A549 (cell line): ENCODE measurements at regions not wholly inside any gene's neighbourhood (a gene's known extent, or its start where the extent isn't known, plus 50 kb on each side); places are given as distances from the start of the nearest gene placed in this dataset.

Experiments used
- ATAC-seq, 2 experiments: fragments of 200-7000 bp in 1 of 2; fragments of >200 bp in 1 of 2; cut with Nextera tagmentation in 1 of 2; cut with Tn5 transposase in 1 of 2; 3 replicates each; pipeline versions ENCODE4 v1.8.0 to v1.9.1; 2018 to 2020; ENCODE audit warnings: mild to moderate bottlenecking in 1 of 2, moderate library complexity in 1 of 2
- CTCF ChIA-PET: fragments of 300-600 bp; sonication (Branson Sonifier 250); formaldehyde crosslinking; extraction: SDS; loops from one replicate; lab custom pipeline; 2021; ENCODE audit warnings: antibody characterized with exemption, inconsistent platforms; lab: Yijun Ruan, JAX
- POLR2A ChIA-PET: fragments of 350-600 bp; formaldehyde crosslinking; extraction: SDS; loops from one replicate; lab custom pipeline; 2021; ENCODE audit warnings: antibody characterized with exemption, inconsistent platforms; lab: Yijun Ruan, JAX
- DNase-seq, 2 experiments: peaks; one replicate each; pipeline versions ENCODE4 v3.0.0 to v3.0.0-alpha.2; 2011 to 2016; ENCODE audit warnings: low read depth in 1 of 2, low spot score in 1 of 2
- FAIRE-seq: peaks from 2 replicates; lab custom pipeline; 2011; peaks lifted over from hg19 to GRCh38; lab: Jason Lieb, UNC
- H3K27ac ChIP-seq, 2 experiments: fragments of >200 bp; sonication (Bioruptor Twin); formaldehyde crosslinking; 3 replicates each; pipeline ENCODE4 v1.5.1; 2016 to 2017
- H3K4me1 ChIP-seq: fragments of >200 bp; sonication (Bioruptor Twin); formaldehyde crosslinking; 3 replicates; pipeline ENCODE4 v1.6.1; 2016
- H3K4me2 ChIP-seq: fragments of >200 bp; sonication (Bioruptor Twin); formaldehyde crosslinking; 3 replicates; pipeline ENCODE4 v1.6.1; 2016
- H3K4me3 ChIP-seq: fragments of >200 bp; sonication (Bioruptor Twin); formaldehyde crosslinking; 3 replicates; pipeline ENCODE4 v1.5.1; 2016
- H3K9me3 ChIP-seq: fragments of >200 bp; sonication (Bioruptor Twin); formaldehyde crosslinking; 3 replicates; pipeline ENCODE4 v1.6.1; 2016
- BHLHE40 ChIP-seq: IDR thresholded peaks from 2 replicates; pipeline ENCODE4 v1.6.1; 2012; ENCODE audit warnings: low read depth, low read length, inconsistent platforms
- CBX2 ChIP-seq: fragments of 200-600 bp; sonication (generic); IDR thresholded peaks from 2 replicates; pipeline ENCODE4 v1.6.1; 2016; ENCODE audit warnings: low read depth, mild to moderate bottlenecking, borderline replicate concordance
- CBX8 ChIP-seq: fragments of 200-600 bp; sonication (generic); IDR thresholded peaks from 2 replicates; pipeline ENCODE4 v1.6.1; 2016
- CHD2 ChIP-seq: fragments of 150-350 bp; IDR thresholded peaks from 2 replicates; pipeline ENCODE4 v1.6.1; 2014; ENCODE audit warnings: low read length; ENCODE audit not compliant: partially characterized antibody
- EHF ChIP-seq: fragments of 250-450 bp; sonication (Bioruptor Pico); IDR thresholded peaks from 2 replicates; pipeline ENCODE4 v1.5.0; 2020; ENCODE audit warnings: mild to moderate bottlenecking
- EHMT2 ChIP-seq: fragments of 200-600 bp; sonication (generic); IDR thresholded peaks from 2 replicates; pipeline ENCODE4 v1.6.1; 2016; ENCODE audit warnings: antibody characterized with exemption, low read depth, mild to moderate bottlenecking, moderate library complexity
- EP300 ChIP-seq, 2 experiments: fragments of >200 bp; sonication (Bioruptor Twin); formaldehyde crosslinking; IDR thresholded peaks; 2 replicates in 1 of 2; 3 replicates in 1 of 2; pipeline ENCODE4 v1.6.1; 2016 to 2017
- FOSB ChIP-seq: fragments of 250-450 bp; sonication (Bioruptor Pico); IDR thresholded peaks from 2 replicates; pipeline ENCODE4 v1.5.0; 2020; ENCODE audit warnings: mild to moderate bottlenecking, moderate library complexity
- FOSL2 ChIP-seq, 2 experiments: fragments of 450-650 bp in 1 of 2; fragments of >200 bp in 1 of 2; sonication (Bioruptor Twin) in 1 of 2; formaldehyde crosslinking; IDR thresholded peaks; 2 replicates each; pipeline versions ENCODE4 v1.5.0 to v1.6.1; 2016 to 2020; ENCODE audit warnings: mild to moderate bottlenecking in 1 of 2, moderate library complexity in 1 of 2
- HDAC2 ChIP-seq: fragments of 200-600 bp; sonication (generic); IDR thresholded peaks from 2 replicates; pipeline ENCODE4 v1.6.1; 2016
- HEYL ChIP-seq: fragments of 250-450 bp; sonication (Bioruptor Pico); IDR thresholded peaks from 2 replicates; pipeline ENCODE4 v1.8.0; 2021; ENCODE audit warnings: mild to moderate bottlenecking, moderate library complexity
- HOXB13 ChIP-seq: fragments of 250-450 bp; sonication (Bioruptor Pico); IDR thresholded peaks from 2 replicates; pipeline ENCODE4 v1.5.0; 2020; ENCODE audit warnings: low read depth, mild to moderate bottlenecking, moderate library complexity
- HOXB5 ChIP-seq: fragments of 250-450 bp; sonication (Bioruptor Pico); IDR thresholded peaks from 2 replicates; pipeline ENCODE4 v1.5.0; 2020; ENCODE audit warnings: mild to moderate bottlenecking, moderate library complexity
- JUN ChIP-seq, 2 experiments: fragments of >200 bp; sonication (Bioruptor Twin); formaldehyde crosslinking; IDR thresholded peaks; 2 replicates in 1 of 2; 3 replicates in 1 of 2; pipeline ENCODE4 v1.6.1; 2016 to 2017
- KDM1A ChIP-seq: fragments of 200-600 bp; sonication (generic); IDR thresholded peaks from 2 replicates; pipeline ENCODE4 v1.6.1; 2016; ENCODE audit warnings: low read depth, mild to moderate bottlenecking
- KDM5A ChIP-seq: fragments of 200-600 bp; sonication (generic); IDR thresholded peaks from 2 replicates; pipeline ENCODE4 v1.6.1; 2016; ENCODE audit warnings: antibody characterized with exemption, mild to moderate bottlenecking
- MAFK ChIP-seq: fragments of 450-650 bp; IDR thresholded peaks from 2 replicates; pipeline ENCODE4 v1.6.1; 2014; ENCODE audit not compliant: partially characterized antibody
- MAZ ChIP-seq: fragments of 150-350 bp; IDR thresholded peaks from 2 replicates; pipeline ENCODE4 v1.6.1; 2014; ENCODE audit warnings: antibody characterized with exemption, low read depth, low read length, borderline replicate concordance
- MYC ChIP-seq: IDR thresholded peaks from 2 replicates; pipeline ENCODE4 v1.6.1; 2012; ENCODE audit warnings: mild to moderate bottlenecking, inconsistent platforms, low read length, improper control_type of control experiment, borderline replicate concordance
- NPAS2 ChIP-seq: fragments of 250-450 bp; sonication (Bioruptor Pico); IDR thresholded peaks from 2 replicates; pipeline ENCODE4 v1.8.0; 2022; ENCODE audit warnings: mild to moderate bottlenecking, moderate library complexity, borderline replicate concordance
- NR3C1 ChIP-seq: fragments of >200 bp; sonication (Bioruptor Twin); formaldehyde crosslinking; IDR thresholded peaks from 3 replicates; pipeline ENCODE4 v1.6.1; 2017
- PHF8 ChIP-seq: fragments of 200-600 bp; sonication (generic); IDR thresholded peaks from 2 replicates; pipeline ENCODE4 v1.6.1; 2016; ENCODE audit warnings: low read depth, mild to moderate bottlenecking, antibody characterized with exemption, moderate library complexity, borderline replicate concordance
- RFX5 ChIP-seq: fragments of 450-650 bp; IDR thresholded peaks from 2 replicates; pipeline ENCODE4 v1.7.1; 2014; ENCODE audit warnings: antibody characterized with exemption, mild to moderate bottlenecking, moderate library complexity
- SMC3 ChIP-seq: fragments of >200 bp; sonication (Bioruptor Twin); formaldehyde crosslinking; IDR thresholded peaks from 3 replicates; pipeline ENCODE4 v1.6.1; 2018; ENCODE audit warnings: inconsistent platforms
- TFCP2L1 ChIP-seq: fragments of 250-450 bp; sonication (Bioruptor Pico); IDR thresholded peaks from 2 replicates; pipeline ENCODE4 v1.5.0; 2021; ENCODE audit warnings: mild to moderate bottlenecking
- TP53 ChIP-seq: fragments of 250-450 bp; sonication (Bioruptor Pico); IDR thresholded peaks from 2 replicates; pipeline ENCODE4 v1.5.0; 2021; ENCODE audit warnings: mild to moderate bottlenecking, moderate library complexity
- ZFP36 ChIP-seq: fragments of 450-650 bp; IDR thresholded peaks from 2 replicates; pipeline ENCODE4 v1.6.1; 2014; ENCODE audit warnings: borderline replicate concordance; ENCODE audit not compliant: partially characterized antibody
- ZNF302 ChIP-seq: fragments of 250-450 bp; sonication (Bioruptor Pico); IDR thresholded peaks from 2 replicates; pipeline ENCODE4 v1.9.0; 2021; ENCODE audit warnings: inconsistent platforms, mild to moderate bottlenecking, moderate library complexity
- WGBS: methylation state at CpG from one replicate; pipeline ENCODE4 v1.1.6; 2017; ENCODE audit errors: missing lambda C conversion rate; 5-methylcytosine and 5-hydroxymethylcytosine counted together
- TF ChIP-seq, protein P1 (sequence below): fragments of 450-650 bp; IDR thresholded peaks from 2 replicates; pipeline ENCODE4 v1.6.1; 2014; ENCODE audit warnings: antibody characterized with exemption
- TF ChIP-seq, protein P2 (sequence below): fragments of >200 bp; sonication (Bioruptor Twin); formaldehyde crosslinking; IDR thresholded peaks from 2 replicates; pipeline ENCODE4 v1.6.1; 2016
- TF ChIP-seq, protein P3 (sequence below): fragments of 250-450 bp; sonication (Bioruptor Pico); IDR thresholded peaks from 2 replicates; pipeline ENCODE4 v1.5.0; 2021; ENCODE audit warnings: mild to moderate bottlenecking, moderate library complexity, borderline replicate concordance

DNA sequence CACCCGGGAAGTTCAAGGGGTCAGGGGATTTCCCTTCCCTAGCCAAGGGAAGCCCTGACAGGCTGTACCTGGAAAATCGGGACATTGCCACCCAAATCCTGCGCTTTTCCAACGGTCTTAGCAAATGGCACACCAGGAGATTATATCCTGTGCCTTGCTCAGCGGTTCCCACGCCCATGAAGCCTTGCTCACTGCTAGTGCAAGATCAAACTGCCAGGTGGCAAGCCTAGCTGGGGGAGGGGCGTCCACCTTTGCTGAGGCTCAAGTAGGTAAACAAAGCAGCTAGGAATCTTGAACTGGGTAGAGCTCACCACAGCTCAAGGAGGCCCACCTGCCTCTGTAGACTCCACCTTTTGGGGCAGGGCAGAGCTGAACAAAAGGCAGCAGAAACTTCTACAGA, 1794.5 kb downstream of the PCDH9 start:
- POLR2A ChIA-PET, result no interaction called here
- no peaks in the 10 kb centered on the region for H3K9me3 ChIP-seq
- H3K4me3 ChIP-seq, result no peak overlapping the region
- H3K27ac ChIP-seq, result no peak overlapping the region
- ATAC-seq (no peak), DNase-seq (no peak), FAIRE-seq (no peak)
- TF ChIP-seq TP53 (CRISPR knock-in tag) (no peak), EHMT2 (no peak), HOXB13 (CRISPR knock-in tag) (no peak), KDM1A (no peak), HOXB5 (CRISPR knock-in tag) (no peak), MAFK (no peak), NPAS2 (CRISPR knock-in tag) (no peak), EP300 (IDR thresholded peaks at IDR 0.05) (no peak), HDAC2 (no peak), ZFP36 (no peak)
- TF ChIP-seq, protein P1, sequence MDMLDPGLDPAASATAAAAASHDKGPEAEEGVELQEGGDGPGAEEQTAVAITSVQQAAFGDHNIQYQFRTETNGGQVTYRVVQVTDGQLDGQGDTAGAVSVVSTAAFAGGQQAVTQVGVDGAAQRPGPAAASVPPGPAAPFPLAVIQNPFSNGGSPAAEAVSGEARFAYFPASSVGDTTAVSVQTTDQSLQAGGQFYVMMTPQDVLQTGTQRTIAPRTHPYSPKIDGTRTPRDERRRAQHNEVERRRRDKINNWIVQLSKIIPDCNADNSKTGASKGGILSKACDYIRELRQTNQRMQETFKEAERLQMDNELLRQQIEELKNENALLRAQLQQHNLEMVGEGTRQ, result no peak
- TF ChIP-seq, protein P2, sequence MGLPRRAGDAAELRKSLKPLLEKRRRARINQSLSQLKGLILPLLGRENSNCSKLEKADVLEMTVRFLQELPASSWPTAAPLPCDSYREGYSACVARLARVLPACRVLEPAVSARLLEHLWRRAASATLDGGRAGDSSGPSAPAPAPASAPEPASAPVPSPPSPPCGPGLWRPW, result no peak
- 36% methylated on average over 5 of the region's 7 CpGs for WGBS
- H3K4me2 ChIP-seq, result no peak overlapping the region
- CTCF ChIA-PET, result no interaction called here
- no peaks in the 10 kb centered on the region for H3K4me1 ChIP-seq

DNA sequence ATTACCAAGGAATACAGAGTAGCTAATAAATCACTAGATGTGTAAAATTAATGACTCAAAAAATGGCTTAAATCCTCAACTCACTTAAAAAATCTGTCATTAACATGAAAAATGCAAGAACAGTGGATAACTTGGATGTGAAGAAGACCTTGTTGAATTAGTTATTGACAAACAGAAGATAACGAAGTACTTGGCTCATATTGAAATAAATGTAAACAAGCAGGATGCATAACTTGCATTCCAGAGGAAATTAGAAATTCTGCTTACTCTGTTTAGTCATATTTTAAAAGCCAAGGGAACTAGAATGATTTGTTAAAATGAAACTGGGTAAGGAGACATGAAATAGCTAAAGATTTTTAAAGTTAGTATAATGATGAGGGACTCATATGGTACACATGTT, 1812.2 kb downstream of the PCDH9 start:
- Histone ChIP-seq H3K4me2 (no peak overlapping the region), H3K9me3 (no peaks in the 10 kb centered on the region), H3K27ac (no peak overlapping the region), H3K4me1 (no peaks in the 10 kb centered on the region), H3K4me3 (no peak overlapping the region)
- DNase-seq, result no peak
- CTCF ChIA-PET, result no interaction called here
- POLR2A ChIA-PET, result no interaction called here
- 15% methylated on average over 1 of the region's 1 CpG for WGBS
- no peak for ATAC-seq
- no peak for FAIRE-seq
- TF ChIP-seq HDAC2, result no peak
- TF ChIP-seq JUN (IDR thresholded peaks at IDR 0.05), result no peak
- TF ChIP-seq CHD2, result no peak
- no peak for TF ChIP-seq SMC3
- TF ChIP-seq FOSB, result no peak
- TF ChIP-seq, protein P2, result no peak
- TF ChIP-seq FOSL2 (IDR thresholded peaks at IDR 0.05), result no peak
- TF ChIP-seq FOSL2 (CRISPR knock-in tag; IDR thresholded peaks at IDR 0.05), result no peak
- TF ChIP-seq MYC, result no peak
- TF ChIP-seq, protein P3, sequence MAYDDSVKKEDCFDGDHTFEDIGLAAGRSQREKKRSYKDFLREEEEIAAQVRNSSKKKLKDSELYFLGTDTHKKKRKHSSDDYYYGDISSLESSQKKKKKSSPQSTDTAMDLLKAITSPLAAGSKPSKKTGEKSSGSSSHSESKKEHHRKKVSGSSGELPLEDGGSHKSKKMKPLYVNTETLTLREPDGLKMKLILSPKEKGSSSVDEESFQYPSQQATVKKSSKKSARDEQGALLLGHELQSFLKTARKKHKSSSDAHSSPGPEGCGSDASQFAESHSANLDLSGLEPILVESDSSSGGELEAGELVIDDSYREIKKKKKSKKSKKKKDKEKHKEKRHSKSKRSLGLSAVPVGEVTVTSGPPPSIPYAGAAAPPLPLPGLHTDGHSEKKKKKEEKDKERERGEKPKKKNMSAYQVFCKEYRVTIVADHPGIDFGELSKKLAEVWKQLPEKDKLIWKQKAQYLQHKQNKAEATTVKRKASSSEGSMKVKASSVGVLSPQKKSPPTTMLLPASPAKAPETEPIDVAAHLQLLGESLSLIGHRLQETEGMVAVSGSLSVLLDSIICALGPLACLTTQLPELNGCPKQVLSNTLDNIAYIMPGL (CRISPR knock-in tag), result no peak
- TF ChIP-seq TFCP2L1, result no peak
- no peak for TF ChIP-seq KDM5A
- no peak for TF ChIP-seq KDM1A
- TF ChIP-seq ZFP36, result no peak
- TF ChIP-seq EHF (CRISPR knock-in tag), result no peak

DNA sequence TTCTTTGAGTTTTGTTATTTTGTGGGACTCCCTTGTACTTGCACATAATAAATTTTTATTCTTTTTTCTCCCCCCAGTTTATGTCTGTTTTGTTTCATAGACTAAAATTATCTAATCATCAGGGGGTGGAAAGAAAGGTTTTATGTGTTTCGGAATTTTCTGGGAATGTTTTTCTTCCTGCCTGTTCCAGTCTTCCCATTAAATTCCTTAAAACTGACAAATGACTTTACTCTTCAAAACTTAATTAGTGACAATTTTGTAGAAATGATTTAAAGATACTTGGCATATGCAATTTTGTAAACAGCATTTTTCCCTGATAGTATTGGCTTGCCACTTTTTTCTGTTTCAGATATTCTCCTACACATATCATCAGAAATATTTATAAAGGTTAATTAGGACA, 1813.4 kb downstream of the PCDH9 start:
- no peak for DNase-seq
- Histone ChIP-seq H3K4me1 (no peaks in the 10 kb centered on the region), H3K9me3 (no peaks in the 10 kb centered on the region), H3K4me2 (no peak overlapping the region), H3K27ac (no peak overlapping the region), H3K4me3 (no peak overlapping the region)
- no peak for TF ChIP-seq FOSB
- no peak for TF ChIP-seq CBX8
- TF ChIP-seq HEYL (CRISPR knock-in tag), result no peak
- TF ChIP-seq MAZ, result no peak
- TF ChIP-seq HDAC2, result no peak
- no peak for TF ChIP-seq NR3C1
- TF ChIP-seq ZNF302 (CRISPR knock-in tag), result no peak
- no peak for TF ChIP-seq BHLHE40
- no peak for TF ChIP-seq HOXB5 (CRISPR knock-in tag)
- TF ChIP-seq EHMT2, result no peak
- no peak for TF ChIP-seq CHD2
- TF ChIP-seq PHF8, result no peak
- TF ChIP-seq RFX5, result no peak
- TF ChIP-seq CBX2, result no peak
- TF ChIP-seq JUN (IDR thresholded peaks at IDR 0.05), result no peak
- 84% methylated on average over 1 of the region's 1 CpG for WGBS
- ChIA-PET CTCF (no interaction called here), POLR2A (no interaction called here)
- no peak for ATAC-seq
- no peak for FAIRE-seq
